RPMI8226 (cell line): ENCODE measurements at regions not wholly inside any gene's neighbourhood (a gene's known extent, or its start where the extent isn't known, plus 50 kb on each side); places are given as distances from the start of the nearest gene placed in this dataset.

Experiments
- DNase-seq: peaks from one replicate; pipeline ENCODE4 v3.0.0-alpha.2; 2015

GRCh38 chr4:56286763-56287162 is 100.5 kb downstream of the AASDH start:
- DNase-seq = no peak

- DNase-seq = no peak
Observed at GRCh38 chr4:56283375-56283774, 103.9 kb downstream of the AASDH start.

DNA sequence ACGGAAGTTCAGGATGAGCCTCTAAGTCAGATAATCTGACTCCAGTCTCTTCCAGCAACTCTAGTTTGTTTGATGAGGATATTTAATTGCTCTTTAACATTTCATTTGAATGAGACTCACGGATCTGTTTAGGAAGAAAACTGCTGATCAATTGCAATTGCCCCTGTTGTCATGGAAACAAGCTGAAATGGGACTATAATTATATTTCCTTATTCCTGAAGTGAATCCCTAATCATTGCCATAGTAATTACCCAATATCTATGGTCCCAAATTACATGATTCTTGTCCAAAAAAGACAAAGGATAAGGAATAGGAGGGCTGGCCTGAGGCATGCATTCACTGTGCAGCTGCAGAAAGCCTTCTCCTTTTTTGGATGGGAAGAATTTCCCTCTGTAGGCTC is 105.3 kb downstream of the AASDH start:
- DNase-seq = no peak

GRCh38 chr4:56276547-56276946 is 110.7 kb downstream of the AASDH start:
- no peak for DNase-seq

- no peak for DNase-seq
Observed at GRCh38 chr4:56273391-56273790, 113.9 kb downstream of the AASDH start.

DNA sequence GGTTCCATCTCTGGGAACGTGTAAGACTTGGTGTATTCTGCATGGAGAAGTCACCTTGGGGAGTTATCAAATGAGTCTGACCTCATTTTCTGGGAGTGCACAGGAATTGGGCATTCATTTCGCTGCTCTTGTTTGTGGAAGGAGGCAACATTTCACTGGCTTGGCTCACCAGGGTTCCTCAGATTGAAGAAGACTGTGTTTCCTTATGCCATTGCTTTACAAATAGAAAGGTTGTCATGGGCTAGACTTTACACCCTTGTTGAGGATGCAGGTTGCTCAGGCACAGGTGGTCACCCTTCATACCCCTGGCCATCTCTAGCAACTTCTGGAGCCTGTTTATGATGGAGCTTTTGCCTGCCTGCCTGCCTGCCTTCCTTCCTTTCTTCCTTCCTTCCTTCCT is 114.4 kb downstream of the AASDH start:
- DNase-seq = no peak

GRCh38 chr4:56272003-56272402 is 115.3 kb downstream of the AASDH start:
- no peak for DNase-seq

DNA sequence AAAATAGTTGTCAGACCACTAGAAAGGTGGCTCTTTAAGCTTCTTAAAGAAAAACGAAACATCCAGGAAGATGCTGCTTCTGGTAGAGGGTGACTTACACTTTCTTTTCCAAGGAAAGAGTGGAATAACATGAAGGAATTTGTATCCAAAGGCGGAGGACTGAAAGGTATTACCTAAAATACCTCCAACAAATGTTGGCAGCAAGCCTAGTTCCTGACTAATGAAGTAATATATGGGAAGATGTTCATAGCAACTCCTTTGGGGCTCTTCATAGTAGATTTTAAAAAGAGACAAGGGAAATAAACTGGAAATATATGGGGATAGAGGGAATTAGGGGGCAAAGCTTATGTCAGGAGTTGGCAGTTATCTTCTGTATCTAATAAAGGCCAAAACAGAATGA is 116.2 kb downstream of the AASDH start:
- no peak for DNase-seq

GRCh38 chr4:56267558-56267957 is 119.7 kb downstream of the AASDH start:
- no peak for DNase-seq

DNA sequence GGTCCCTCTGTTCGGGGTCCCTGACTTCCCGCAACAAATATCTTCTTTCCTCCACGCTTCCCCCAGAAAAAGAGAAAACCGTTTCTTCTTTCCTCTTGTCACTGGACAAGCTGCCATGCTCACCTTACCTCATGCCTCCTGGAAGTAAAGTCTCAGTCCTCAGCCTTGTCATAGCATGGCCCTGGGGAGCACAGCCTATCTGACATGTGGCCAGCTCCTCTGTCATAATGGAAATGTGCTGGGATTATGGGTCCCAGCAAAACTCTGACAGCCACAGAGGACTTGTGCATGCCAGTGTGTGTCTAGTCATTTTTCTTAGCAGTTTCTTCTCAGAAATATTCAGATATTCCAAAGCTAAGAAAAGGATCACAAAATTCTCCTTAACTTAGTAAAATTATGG is 122.4 kb downstream of the AASDH start:
- DNase-seq = no peak

- DNase-seq = no peak
Observed at GRCh38 chr4:56261027-56261426, 126.3 kb downstream of the AASDH start.

DNA sequence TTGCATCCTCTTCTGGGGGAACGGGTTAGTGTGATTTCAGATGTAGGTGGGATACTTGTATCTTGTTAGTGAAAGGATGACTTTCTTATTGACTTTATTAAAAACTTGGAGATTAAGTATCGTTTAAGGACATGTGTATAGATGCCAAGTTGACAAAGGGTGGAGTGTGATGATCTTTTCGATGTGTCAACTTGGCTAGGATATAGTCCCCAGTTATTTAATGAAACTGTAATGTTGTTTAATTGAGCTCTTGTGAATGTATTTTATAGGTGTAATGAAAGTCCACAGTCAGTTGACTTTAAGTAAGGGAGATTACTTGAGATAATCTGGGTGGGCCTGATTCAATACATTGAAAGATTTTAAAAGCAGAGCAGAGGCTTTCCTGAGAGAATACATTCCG is 127.0 kb downstream of the AASDH start:
- no peak for DNase-seq

- DNase-seq = no peak
Observed at GRCh38 chr4:56259655-56260054, 127.6 kb downstream of the AASDH start.

GRCh38 chr4:56255820-56256219 is 131.5 kb downstream of the AASDH start:
- no peak for DNase-seq

DNA sequence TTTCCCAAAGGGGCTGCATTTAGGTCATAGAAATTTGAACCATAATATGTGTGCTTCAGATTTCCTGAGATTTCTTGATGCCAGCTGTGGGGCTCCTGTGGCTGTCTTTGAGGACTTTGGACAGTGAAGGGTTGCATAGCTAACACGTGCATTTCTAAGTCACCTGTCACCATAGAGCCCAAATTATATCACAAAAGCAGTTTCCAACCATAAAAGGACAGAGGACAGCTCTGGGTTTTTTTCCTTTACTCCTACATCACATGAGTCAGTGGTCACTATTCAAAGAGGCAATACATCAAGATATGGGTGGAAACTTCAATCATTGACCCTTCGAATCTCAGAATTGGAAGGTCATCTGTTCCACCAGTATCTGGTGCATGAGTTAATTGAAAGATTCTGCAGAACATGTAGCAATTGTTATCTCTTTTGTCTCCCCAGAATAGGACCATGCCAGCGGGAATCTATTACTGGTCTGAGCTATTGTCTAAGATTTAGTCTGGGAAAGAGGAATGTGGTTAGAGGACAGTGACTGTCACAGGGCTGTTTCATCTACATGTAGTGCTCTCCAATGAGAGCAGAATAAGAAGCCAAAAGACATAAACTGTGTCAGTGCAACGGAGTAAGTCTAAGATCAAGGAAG is 133.5 kb downstream of the AASDH start:
- DNase-seq = no peak

DNA sequence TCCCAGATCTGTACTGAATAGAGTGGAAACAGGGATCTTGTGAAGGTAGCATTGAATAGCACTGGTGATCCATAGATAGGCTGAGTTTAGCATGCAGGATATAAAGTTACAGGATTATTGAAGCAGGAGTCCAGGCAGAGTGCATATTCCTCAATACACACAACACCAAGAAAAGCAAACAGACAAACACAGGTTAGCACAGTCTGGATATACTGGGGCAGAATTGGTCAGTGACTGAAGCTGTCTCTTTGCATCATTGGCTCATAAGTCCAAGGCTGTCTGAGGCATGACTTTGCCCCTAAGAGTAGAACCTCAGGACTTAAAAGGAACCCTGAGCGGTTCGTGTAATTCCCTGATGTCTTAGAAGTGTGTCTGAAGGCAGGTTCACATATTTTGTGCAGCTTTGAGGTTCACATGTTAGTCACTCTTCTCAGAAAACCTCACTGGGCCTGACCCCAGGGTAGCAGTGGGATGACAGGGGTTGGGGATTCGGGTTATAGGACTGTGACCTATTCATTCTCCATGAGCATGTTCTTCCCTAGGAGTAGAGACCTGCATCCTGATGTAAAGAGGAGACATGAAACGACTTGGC is 134.6 kb downstream of the AASDH start:
- no peak for DNase-seq

GRCh38 chr4:56251556-56251955 is 135.7 kb downstream of the AASDH start:
- no peak for DNase-seq

GRCh38 chr4:56250776-56251175 is 136.5 kb downstream of the AASDH start:
- no peak for DNase-seq

- no peak for DNase-seq
Observed at GRCh38 chr4:56247646-56248045, 139.6 kb downstream of the AASDH start.

GRCh38 chr4:56246233-56246610 is 141.1 kb downstream of the AASDH start:
- DNase-seq = no peak

DNA sequence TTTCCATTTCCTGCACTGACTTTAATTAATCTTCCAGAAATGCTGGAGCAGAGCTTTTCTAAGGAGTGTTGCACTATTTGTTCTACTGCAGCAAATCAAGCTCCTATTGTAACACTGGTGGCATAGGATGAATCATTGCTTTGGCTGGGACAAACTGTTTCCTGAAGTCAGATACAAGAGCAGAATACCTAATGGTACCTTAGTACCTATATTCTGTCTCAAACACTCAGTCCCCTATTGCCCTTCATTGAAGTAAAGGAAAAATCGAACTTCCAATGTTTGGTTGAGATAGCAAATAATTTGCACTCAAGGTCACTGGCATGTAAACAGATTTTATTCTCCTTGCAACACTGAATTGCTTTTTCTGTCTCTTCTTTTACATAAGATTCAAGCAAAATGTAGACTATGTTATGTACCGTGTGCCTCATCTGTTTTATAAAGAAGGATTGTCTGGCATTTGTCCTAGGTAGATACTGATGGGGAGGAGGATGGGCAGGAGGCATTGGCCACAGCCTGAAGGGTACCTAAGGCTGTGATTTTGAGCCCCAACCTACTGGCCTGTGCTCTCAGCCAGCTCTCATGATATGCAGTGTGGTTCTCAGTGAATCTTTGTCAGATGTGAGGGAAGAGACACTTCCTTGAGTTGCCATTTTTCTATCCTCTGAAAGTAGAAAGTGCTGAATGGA is 141.6 kb downstream of the AASDH start:
- DNase-seq = no peak

DNA sequence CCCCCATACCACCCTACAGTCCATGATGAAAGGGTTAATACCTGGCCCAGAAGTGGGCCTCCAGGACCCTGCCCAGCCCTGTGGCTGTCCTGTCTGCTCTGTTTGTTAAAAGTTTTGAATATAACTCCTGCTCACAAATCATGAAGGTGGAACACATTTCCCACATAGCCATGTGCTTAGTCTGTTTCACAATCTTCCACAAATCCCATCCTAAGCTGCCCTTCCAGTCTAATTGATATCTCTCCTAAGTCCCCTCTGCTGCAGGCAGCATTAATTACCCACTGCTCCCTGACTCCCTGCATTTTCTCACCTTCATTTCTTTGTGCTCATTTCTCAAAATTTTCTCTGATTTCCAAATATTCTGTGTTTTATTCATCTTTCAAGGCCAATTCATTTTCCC is 142.6 kb downstream of the AASDH start:
- DNase-seq = no peak

DNA sequence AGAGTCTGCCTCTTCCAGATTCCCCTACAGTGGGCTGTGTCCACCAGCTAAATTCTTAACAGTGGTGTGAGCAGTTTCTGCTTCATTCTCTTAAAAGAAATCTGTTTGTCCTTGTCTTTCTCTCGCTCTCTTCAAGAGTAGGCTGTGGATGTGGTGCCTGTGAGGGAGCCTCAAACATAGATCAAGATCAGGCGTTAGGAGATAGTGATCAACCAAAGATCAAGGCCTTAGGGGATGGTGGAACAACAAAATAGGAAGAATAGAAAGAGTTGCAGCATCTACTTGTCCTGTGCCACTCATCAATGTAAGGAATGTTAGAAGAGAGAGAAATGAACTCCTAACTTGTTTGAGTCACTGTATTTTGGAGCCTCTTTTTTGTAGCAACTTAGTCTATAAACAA is 144.2 kb downstream of the AASDH start:
- no peak for DNase-seq

GRCh38 chr4:56241500-56241899 is 145.8 kb downstream of the AASDH start:
- DNase-seq = no peak
